CD4-positive, alpha-beta T cell treated with Interleukin-15 for 1 hour (primary cell): ENCODE measurements at regions not wholly inside any gene's neighbourhood (a gene's known extent, or its start where the extent isn't known, plus 50 kb on each side); places are given as distances from the start of the nearest gene placed in this dataset.
"Not testable (repeated sequence)": the region's sequence is repeated elsewhere in the genome, so short reads cannot be mapped to it uniquely, and the experiment has no call there.

ENCODE experiments used
- DNase-seq: peaks from one replicate; pipeline ENCODE4 v3.0.0-alpha.2; 2020

DNA sequence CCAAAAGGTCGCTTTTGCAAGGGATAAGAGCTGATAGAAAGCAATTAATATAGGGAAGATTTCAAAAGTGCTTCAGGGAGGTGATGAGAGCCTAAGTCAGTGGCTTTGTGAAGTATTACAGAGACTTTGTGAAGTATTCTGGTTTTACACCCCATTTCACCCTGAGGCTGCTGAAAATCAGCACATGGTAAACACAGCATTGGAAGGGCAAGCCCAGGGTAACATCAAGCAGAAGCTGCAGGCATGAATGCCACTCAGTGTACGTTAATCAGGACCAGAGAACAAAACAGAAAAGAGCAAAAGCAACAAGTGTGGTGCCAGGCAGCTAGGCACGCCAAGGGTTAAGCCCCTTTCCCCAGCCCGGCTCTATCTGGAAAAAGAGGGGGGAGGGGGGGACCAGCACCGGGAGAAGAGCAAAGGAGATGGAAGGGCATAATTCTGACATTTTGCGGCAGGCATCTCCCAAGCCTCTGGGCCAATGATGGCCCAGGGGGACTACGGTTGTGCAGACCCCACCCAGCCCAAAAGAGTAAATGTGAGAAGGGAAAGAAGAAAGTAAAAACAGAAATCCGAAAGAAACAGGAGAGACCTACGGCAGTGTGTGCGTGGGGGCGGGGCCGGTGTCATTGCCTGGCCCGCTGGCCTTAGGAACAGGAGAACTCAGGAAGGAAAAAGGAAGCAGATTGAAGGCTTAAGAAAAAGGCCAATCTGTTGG, 58.9 kb downstream of the DHRS2 start:
- DNase-seq = no peak

DNA sequence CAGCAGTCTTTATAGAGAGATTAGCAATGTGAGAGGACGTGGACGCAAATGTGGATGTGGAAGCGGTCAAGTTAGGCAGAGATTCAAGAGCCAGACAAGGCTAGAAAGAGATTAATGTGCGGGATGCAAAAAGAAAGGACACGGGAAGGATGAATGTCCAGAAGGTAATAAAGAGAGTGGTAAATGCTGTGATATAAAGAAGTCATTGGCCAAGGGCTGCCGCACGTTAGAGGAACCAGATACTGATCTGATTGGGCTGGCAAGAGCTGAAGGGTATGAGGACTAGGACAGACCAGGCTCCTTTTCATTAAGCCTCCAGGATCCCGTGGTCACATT, 59.5 kb downstream of the DHRS2 start:
- DNase-seq = no peak

DNA sequence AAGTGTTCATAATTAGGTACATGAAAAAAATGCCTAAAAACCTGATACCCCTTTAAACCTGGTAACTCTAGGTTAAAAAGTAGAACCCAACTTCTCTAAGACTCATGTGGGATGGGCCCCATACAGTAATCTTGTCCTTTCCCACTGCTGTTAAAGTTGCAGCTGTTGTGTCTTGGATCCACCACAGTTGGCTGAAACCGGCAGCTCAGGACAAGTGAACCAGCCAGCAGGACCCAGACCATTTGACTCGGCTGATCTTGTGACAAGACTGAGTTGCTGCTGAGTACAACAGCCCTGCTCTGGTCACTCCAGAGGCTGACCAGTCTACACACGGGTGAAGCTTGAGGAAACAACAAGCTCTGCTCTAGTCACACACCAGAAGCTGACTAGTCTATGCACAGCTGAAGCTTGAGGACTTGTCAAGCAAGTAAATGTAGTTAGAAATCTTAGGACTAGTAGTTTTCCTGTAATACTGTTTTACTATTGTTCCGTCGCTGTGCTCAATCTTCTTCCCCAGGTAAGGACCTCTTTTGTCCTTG, 60.6 kb downstream of the DHRS2 start:
- no peak for DNase-seq

GRCh38 chr14:23697680-23698079, 61.5 kb downstream of the DHRS2 start:
- DNase-seq = no peak

GRCh38 chr14:23702656-23703426, 66.7 kb downstream of the DHRS2 start:
- DNase-seq = no peak

- no peak for DNase-seq
These were observed 68.7 kb downstream of the DHRS2 start for GRCh38 chr14:23704890-23705289.

DNA sequence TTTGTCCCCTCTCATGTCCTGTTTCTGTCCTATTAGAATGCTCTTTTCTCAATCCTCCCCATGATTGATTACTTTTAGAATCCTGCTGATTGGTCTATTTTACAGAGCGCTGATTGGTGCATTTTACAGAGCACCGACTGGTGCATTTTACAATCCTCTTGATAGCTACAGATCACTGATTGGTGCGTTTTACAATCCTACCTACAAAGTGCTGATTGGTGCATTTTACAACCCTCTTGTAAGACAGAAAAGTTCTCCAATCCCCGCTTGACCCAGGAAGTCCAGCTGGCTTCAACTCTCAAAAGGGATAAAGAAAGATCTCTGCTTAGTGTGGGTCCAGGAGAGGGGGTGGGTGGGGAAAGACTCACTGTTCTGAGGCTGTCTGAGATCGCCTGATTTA, 71.3 kb downstream of the DHRS2 start:
- DNase-seq = no peak

- no peak for DNase-seq
These were observed 72.2 kb downstream of the DHRS2 start for GRCh38 chr14:23708343-23708742.

GRCh38 chr14:23709923-23710322, 73.8 kb downstream of the DHRS2 start:
- no peak for DNase-seq

DNA sequence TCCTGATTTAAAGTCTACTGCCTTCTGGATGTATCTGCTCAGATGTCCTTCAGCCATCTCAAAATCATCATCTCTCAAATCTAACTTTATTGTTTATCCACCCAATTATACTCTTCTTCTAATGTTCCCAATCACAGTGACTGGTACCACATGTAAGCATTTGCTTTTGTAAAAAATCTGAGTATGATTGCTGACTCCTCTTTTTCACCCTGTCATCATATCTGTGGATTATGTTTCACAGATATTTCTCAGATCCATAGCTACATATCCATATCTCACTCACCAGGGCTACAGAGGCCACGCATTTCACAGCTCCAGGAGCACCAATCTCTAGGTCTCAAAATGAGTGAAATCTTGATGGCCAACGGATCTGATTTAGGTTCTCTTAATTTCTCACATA, 76.1 kb downstream of the DHRS2 start:
- no peak for DNase-seq

GRCh38 chr14:23719225-23719985, 83.2 kb downstream of the DHRS2 start:
- no peak for DNase-seq

GRCh38 chr14:23722675-23723074, 86.5 kb downstream of the DHRS2 start:
- DNase-seq = no peak

DNA sequence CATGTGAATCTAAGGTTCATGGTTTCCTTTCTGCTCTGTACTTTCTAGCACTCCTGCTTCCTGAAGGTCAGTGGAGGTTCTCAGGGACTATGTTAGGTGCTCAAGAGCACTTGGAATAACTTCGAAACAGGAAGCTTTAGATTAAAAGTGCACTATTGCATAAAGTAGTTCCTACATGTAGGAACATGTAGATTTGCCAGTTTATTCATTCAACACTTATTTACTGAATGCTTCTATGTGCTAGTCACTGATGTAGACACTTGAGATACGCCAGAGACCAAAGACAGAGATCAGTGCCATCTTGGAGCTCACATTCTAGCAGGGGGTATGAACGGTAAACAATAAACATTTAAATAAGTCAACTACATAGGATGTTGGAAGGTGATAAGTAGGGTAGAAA, 87.7 kb downstream of the DHRS2 start:
- DNase-seq = no peak

DNA sequence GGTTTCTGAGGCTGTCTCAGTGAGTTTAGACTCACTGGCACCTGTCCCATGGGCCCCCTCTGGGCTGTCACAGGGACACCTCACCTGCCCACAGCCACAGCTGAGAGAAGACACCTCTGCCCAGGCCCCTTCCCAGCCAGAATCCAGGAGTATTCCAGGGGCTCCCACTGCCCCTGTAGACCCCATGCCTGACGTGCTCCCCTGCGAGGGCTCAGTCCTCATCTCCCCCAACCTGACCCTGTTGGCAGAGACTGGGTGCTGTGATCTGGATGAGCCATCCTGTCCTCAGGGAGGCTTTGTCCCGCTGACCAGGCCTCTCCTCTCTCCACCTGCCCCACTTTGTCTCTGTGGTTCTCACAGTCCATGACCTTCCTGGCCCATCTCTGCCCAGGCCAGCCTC, 89.4 kb downstream of the DHRS2 start:
- DNase-seq = no peak

DNA sequence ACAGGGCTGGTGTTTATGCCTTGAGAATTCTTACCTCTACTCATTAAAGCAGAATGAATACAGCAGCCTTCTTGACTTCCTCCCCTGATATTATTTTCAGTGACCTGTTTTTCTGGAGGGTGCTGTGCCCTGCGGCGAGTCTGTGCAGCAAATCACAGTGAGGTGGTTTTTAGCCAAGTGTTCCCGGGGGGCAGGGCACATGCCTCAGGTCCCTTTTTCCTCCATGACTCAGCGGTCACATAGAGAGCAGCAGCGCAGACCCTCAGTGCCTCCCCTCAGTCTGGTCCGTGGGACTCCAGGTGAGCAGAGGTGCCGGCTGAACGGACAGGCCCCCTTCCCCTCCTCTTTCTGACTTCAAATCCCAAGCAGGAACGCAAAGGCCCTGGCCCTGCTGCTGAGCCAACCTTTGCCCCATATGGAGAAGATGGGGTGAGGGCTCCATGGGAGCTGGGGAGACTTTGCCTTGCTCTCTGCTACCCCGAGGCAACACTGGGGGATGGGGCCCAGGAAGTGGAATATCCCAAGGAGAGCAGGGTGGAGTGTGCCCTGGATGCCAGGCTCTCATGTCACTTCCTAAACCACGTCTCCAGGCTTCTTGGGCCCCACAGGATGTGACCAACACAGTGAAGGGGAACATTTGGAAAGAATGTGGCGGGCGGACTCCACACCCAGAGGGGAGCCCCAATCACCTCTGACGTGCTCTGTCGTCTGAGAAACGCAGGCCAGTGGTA, 90.0 kb downstream of the DHRS2 start:
- DNase-seq = no peak

GRCh38 chr14:23727566-23728335, 91.6 kb downstream of the DHRS2 start:
- no peak for DNase-seq

GRCh38 chr14:23728791-23729190, 92.6 kb downstream of the DHRS2 start:
- no peak for DNase-seq

DNA sequence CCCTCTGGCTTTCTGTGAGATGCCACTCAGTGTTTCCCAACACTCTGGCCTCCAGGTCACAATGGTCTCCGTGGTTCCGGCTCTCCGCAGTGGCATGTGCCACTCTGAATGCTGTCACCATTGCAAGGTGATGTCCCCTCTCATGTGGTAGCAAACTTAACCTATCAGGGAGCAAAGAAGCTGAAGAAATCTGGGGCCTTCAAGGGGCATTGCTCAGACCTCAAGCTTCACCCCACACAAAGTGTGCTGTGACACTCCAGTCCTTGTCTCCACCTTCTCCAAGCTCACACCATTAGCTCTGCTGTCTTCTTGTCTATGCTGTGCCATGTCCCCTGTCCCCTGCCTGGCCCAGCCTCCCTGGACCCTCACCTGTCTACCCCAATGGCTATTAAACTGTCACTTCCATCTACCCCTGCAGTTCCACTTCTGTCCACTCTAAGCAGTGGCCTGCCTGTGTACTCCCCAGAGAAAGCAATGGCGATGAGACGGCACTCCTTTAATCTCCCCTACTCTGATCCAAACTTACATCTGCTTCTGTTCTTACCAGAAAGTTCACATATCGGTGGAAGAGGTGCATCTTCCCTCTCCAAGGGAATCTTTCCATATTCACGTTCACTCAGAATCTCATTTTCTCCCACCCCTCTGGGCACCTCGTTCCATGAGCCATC, 93.7 kb downstream of the DHRS2 start:
- no peak for DNase-seq

- DNase-seq = no peak
These were observed 99.2 kb downstream of the DHRS2 start for GRCh38 chr14:23735394-23735793.

DNA sequence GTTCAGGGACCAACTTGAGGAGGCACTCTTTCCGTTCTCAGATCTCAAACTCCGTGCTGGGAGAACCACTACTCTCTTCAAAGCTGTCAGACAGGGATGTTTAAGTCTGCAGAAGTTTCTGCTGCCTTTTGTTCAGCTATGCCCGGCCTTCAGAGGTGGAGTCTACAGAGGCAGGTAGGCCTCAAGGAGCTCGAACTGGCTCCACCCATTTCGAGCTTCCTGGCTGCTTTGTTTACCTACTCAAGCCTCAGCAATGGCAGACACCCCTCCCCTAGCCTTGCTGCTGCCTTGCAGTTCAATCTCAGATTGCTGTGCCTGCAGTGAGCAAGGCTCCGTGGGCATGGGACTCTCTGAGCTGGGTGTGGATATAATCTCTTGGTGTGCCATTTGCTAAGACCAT, 108.2 kb downstream of the DHRS2 start:
- not testable (repeated sequence) for DNase-seq

GRCh38 chr14:23750357-23750756, 114.2 kb downstream of the DHRS2 start:
- no peak for DNase-seq

DNA sequence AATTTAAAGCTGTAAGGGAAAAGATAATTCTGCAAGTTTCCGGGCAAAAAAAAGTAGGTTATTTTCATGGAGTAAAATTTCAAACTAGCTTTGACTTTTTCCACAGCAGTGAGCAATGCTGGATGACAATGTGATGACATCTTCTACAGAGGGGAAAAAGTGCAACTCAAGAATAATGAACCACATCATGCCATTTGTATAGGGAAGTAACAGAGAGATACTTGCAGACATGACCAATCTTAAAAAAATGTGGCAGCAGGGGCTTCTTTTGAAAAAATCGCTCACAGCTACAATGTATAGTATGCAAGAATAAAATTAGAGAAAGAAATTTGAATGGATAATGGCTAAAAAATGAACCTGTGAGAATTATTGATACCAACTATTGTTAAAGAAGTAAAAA, 115.5 kb downstream of the DHRS2 start:
- no peak for DNase-seq
